Breast epithelium (tissue), 4 donors: ENCODE measurements at regions not wholly inside any gene's neighbourhood (a gene's known extent, or its start where the extent isn't known, plus 50 kb on each side); places are given as distances from the start of the nearest gene placed in this dataset.

Experiments
- DNase-seq, 2 donors: peaks; one replicate each; pipeline ENCODE4 v3.0.0-alpha.2; 2019; ENCODE audit warnings: low spot score in 2 of 2
- H3K27ac ChIP-seq, 2 donors: fragments of 200-600 bp; sonication (generic) in 1 of 2; one replicate each; pipeline ENCODE4 v1.5.1; 2016 to 2019; ENCODE audit warnings: mild to moderate bottlenecking in 1 of 2
- H3K27me3 ChIP-seq, 2 donors: fragments of 200-600 bp; sonication (generic) in 1 of 2; one replicate each; pipeline versions ENCODE4 v1.5.1 to v1.6.0; 2017 to 2019; ENCODE audit warnings: control low read depth in 1 of 2, mild to moderate bottlenecking in 1 of 2
- H3K36me3 ChIP-seq: fragments of 200-600 bp; one replicate; pipeline ENCODE4 v1.5.1; 2019
- H3K4me1 ChIP-seq, 2 donors: fragments of 200-600 bp; sonication (generic); one replicate each; pipeline ENCODE4 v1.5.1; 2016 to 2019; ENCODE audit warnings: control low read depth in 1 of 2
- H3K4me3 ChIP-seq, 3 donors: fragments of 200-600 bp; sonication (generic); 1 replicate in 2 of 3; 2 replicates in 1 of 3; pipeline ENCODE4 v1.5.1; 2016 to 2019; ENCODE audit warnings: mild to moderate bottlenecking in 3 of 3, moderate library complexity in 2 of 3
- H3K9me3 ChIP-seq, 2 donors: fragments of 200-600 bp; sonication (generic) in 1 of 2; one replicate each; pipeline ENCODE4 v1.5.1; 2016 to 2019; ENCODE audit warnings: control low read depth in 1 of 2
- CTCF ChIP-seq, 3 donors: fragments of 450-650 bp; IDR thresholded peaks; one replicate each; pipeline ENCODE4 v1.5.1; 2016 to 2017; ENCODE audit warnings: antibody characterized with exemption in 3 of 3, mild to moderate bottlenecking in 3 of 3, moderate library complexity in 3 of 3
- POLR2A ChIP-seq: fragments of 450-650 bp; IDR thresholded peaks from one replicate; pipeline ENCODE4 v1.6.1; 2016; ENCODE audit warnings: antibody characterized with exemption, mild to moderate bottlenecking, moderate library complexity
- POLR2AphosphoS5 ChIP-seq, 3 donors: sonication (generic); formaldehyde crosslinking; IDR thresholded peaks; one replicate each; pipeline ENCODE4 v1.6.1; 2017; ENCODE audit warnings: antibody characterized with exemption in 3 of 3
- intact Hi-C: fragments of 100-400 bp; cut with DNase I; formaldehyde crosslinking; loops from one replicate; pipeline ENCODE4 v1.15.1; 2023; ENCODE audit warnings: low total_unique reads

- Histone ChIP-seq H3K27ac (no peak overlapping the region), H3K27me3 (no peaks in the 10 kb centered on the region), H3K36me3 (no peaks in the 10 kb centered on the region), H3K9me3 (peaks cover 0 to 14% of the 10 kb centered on the region in 2 donors), H3K4me1 (no peaks in the 10 kb centered on the region), H3K4me3 (no peak overlapping the region)
- TF ChIP-seq CTCF (IDR thresholded peaks at IDR 0.05) (no peak), POLR2A (no peak), POLR2AphosphoS5 (IDR thresholded peaks at IDR 0.05) (no peak)
- intact Hi-C loops: no loop called here
- no peak for DNase-seq
These were observed 403.1 kb downstream of the IRS1 start for GRCh38 chr2:226396541-226396940.

GRCh38 chr2:226387499-226387942 lies 412.1 kb downstream of the IRS1 start:
- H3K36me3 ChIP-seq: no peaks in the 10 kb centered on the region
- no peaks in the 10 kb centered on the region for H3K27me3 ChIP-seq
- intact Hi-C loops: no loop called here
- peaks cover 0 to 3% of the 10 kb centered on the region in 2 donors for H3K9me3 ChIP-seq
- no peak overlapping the region for H3K4me3 ChIP-seq
- TF ChIP-seq POLR2AphosphoS5 (IDR thresholded peaks at IDR 0.05) (no peak), CTCF (IDR thresholded peaks at IDR 0.05) (no peak)
- no peak overlapping the region for H3K27ac ChIP-seq
- H3K4me1 ChIP-seq: no peaks in the 10 kb centered on the region
- no peak for DNase-seq

- TF ChIP-seq POLR2AphosphoS5 (IDR thresholded peaks at IDR 0.05) (no peak), CTCF (IDR thresholded peaks at IDR 0.05) (no peak), POLR2A (no peak)
- H3K4me1 ChIP-seq: no peaks in the 10 kb centered on the region
- no peaks in the 10 kb centered on the region for H3K27me3 ChIP-seq
- no peak overlapping the region for H3K27ac ChIP-seq
- intact Hi-C loops: no loop called here
- H3K4me3 ChIP-seq: no peak overlapping the region
- H3K9me3 ChIP-seq: no peaks in the 10 kb centered on the region
- DNase-seq: no peak
- H3K36me3 ChIP-seq: no peaks in the 10 kb centered on the region
These were observed 416.2 kb downstream of the IRS1 start for GRCh38 chr2:226383461-226383860.

GRCh38 chr2:226380679-226381078 lies 418.9 kb downstream of the IRS1 start:
- intact Hi-C loops: no loop called here
- Histone ChIP-seq H3K27ac (no peak overlapping the region), H3K4me3 (no peak overlapping the region), H3K4me1 (no peaks in the 10 kb centered on the region), H3K9me3 (no peaks in the 10 kb centered on the region), H3K36me3 (no peaks in the 10 kb centered on the region), H3K27me3 (no peaks in the 10 kb centered on the region)
- DNase-seq: no peak
- TF ChIP-seq POLR2A (no peak), CTCF (IDR thresholded peaks at IDR 0.05) (no peak), POLR2AphosphoS5 (IDR thresholded peaks at IDR 0.05) (no peak)

GRCh38 chr2:226378753-226379705 lies 420.6 kb downstream of the IRS1 start:
- Histone ChIP-seq H3K27ac (no peak overlapping the region), H3K4me3 (no peak overlapping the region), H3K9me3 (no peaks in the 10 kb centered on the region), H3K36me3 (no peaks in the 10 kb centered on the region), H3K4me1 (no peaks in the 10 kb centered on the region), H3K27me3 (no peaks in the 10 kb centered on the region)
- no peak for DNase-seq
- no peak for TF ChIP-seq CTCF (IDR thresholded peaks at IDR 0.05)
- TF ChIP-seq POLR2A: no peak
- TF ChIP-seq POLR2AphosphoS5 (IDR thresholded peaks at IDR 0.05): no peak
- intact Hi-C loops: no loop called here
